ENCODE measurements at regions not wholly inside any gene's neighbourhood (a gene's known extent, or its start where the extent isn't known, plus 50 kb on each side); places are given as distances from the start of the nearest gene placed in this dataset.

DNA sequence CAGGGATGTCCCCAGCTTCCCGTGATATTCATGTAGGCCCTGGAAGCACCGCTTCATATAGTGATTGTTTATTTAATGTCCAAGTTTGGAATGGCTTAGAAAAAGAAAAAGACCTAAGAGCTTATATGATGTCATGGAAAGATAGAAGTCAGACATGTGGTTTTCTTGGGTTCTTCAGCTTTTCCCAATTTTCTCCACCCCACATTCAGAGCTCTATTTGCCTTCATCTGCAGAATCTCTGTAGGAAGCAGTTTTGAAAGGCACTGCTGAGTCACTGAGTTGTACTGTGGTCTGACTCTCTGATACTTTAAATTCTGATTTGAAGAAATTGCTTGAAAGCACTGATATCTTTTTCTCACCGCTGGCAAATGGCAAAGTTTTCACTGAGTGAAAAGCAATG lies 120.6 kb upstream of the EDNRA start:
- TF ChIP-seq POLR2A (IDR thresholded peaks at IDR 0.05) (no peak), CTCF (IDR thresholded peaks at IDR 0.05) (no peak), POLR2AphosphoS5 (IDR thresholded peaks at IDR 0.05) (no peak), EP300 (IDR thresholded peaks at IDR 0.05) (no peak)
